SU-DHL-6 (cell line): ENCODE measurements at regions not wholly inside any gene's neighbourhood (a gene's known extent, or its start where the extent isn't known, plus 50 kb on each side); places are given as distances from the start of the nearest gene placed in this dataset.

Source experiments
- EZH2phosphoT487 ChIP-seq: fragments of 200-600 bp; sonication (generic), shearing (Covaris generic); conservative IDR thresholded peaks from 2 replicates; pipeline ENCODE4 v1.6.1; 2018; ENCODE audit warnings: mild to moderate bottlenecking, antibody characterized with exemption, low read length, moderate library complexity, mixed read lengths
- TF ChIP-seq, protein P1 (sequence below): fragments of 200-600 bp; sonication (generic); IDR thresholded peaks from one replicate; pipeline ENCODE4 v1.5.1; 2017; ENCODE audit warnings: antibody characterized with exemption, mild to moderate bottlenecking, low read length, moderate library complexity; ENCODE audit not compliant: insufficient read depth, poor library complexity, severe bottlenecking

DNA sequence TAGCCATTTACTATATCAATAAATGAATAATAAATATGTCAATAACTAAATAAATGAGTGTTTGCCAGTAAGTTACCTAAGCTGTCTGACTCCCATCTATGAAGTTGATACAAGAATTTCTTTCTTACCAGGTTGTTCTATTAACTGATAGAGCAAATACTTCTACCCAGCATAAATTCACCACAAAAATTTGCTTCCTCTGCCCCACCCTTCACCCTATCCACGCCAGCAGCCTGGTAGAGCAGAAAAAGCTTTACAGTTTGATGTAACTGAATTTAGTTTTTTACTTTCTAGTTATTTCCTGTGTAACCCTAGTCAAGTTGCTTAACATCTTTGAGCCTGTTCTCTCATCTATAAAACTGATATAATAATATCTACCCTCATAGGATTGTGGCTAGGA is 94.9 kb upstream of the SLC16A7 start:
- TF ChIP-seq, protein P1, sequence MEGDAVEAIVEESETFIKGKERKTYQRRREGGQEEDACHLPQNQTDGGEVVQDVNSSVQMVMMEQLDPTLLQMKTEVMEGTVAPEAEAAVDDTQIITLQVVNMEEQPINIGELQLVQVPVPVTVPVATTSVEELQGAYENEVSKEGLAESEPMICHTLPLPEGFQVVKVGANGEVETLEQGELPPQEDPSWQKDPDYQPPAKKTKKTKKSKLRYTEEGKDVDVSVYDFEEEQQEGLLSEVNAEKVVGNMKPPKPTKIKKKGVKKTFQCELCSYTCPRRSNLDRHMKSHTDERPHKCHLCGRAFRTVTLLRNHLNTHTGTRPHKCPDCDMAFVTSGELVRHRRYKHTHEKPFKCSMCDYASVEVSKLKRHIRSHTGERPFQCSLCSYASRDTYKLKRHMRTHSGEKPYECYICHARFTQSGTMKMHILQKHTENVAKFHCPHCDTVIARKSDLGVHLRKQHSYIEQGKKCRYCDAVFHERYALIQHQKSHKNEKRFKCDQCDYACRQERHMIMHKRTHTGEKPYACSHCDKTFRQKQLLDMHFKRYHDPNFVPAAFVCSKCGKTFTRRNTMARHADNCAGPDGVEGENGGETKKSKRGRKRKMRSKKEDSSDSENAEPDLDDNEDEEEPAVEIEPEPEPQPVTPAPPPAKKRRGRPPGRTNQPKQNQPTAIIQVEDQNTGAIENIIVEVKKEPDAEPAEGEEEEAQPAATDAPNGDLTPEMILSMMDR, result no peak
- no peak for TF ChIP-seq EZH2phosphoT487
